HG02981 (cell line): ENCODE measurements at regions not wholly inside any gene's neighbourhood (a gene's known extent, or its start where the extent isn't known, plus 50 kb on each side); places are given as distances from the start of the nearest gene placed in this dataset.

Experiments
- ATAC-seq: cut with Tn5 transposase; IDR thresholded peaks from one replicate; pipeline ENCODE4 v1.9.1; 2021; ENCODE audit warnings: mild to moderate bottlenecking, moderate library complexity; ENCODE audit not compliant: unreplicated experiment

DNA sequence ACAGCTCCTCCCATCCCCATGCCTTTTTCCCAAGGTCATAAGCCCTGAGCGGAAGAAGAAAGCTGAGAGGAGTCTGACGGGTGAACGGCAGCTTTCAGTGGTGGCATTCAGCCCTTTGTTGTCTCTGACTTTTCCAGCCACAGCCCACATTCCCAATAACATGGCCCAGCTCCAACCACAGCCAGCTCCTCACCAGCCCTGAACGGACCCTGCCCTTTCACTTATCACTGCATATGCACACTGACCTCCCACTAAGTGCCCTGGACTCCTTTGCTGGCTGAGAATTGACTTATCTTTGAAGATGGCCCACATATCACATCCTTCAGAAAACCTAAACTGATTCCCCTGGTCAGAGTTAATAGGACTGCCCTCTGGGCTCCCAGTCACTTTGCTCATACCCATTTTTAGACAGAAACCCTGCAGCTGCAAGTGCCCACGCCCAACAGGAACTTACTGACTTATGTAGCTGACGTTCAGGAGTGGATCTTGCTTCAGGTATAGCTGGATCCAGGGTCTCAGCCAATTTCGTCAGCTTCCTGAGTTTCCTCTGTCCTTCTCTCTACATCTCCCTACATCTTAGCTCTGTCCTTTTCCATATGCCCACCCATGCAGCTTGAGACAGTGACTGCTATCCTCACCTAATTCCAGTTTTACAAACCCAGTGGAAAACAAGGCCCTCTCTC, 348.5 kb upstream of the PROK2 start:
- ATAC-seq: no peak

DNA sequence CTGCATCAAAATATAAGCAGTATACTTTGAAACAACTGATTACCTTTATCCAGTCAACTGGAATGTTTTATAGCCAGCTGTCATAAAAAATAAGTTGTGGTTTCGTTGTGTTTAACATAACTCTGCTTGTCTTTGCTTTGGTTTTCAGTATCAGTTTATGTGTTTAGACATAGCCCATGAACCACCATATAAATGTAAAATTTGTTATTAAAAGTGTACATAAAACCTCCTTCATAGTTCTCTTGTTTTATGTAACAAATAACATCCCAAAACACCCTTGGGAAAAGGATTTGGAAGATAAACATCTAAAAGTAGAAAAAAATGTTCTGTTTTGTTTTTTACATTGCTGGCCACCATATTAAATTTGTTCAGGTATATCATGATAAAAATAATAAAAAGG, 347.0 kb upstream of the PROK2 start:
- no peak for ATAC-seq

DNA sequence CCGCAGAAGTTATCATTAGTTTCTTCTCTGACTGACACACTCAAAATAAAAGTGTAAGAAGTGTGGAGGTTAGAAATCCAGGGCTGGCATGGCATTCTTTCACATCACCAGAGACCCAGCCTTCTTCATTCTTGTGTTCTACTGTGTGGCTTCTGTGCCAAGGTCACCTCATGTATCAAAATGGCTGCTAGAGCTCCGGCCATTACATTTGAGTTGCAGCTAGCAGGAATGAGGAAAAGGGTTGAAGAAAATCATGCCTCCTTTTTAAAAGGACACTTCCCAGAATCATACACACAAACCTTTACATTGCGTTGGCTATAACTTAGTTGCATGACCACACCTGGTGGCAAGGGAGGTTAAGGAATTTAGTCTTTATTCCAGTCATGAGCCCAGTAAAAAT, 345.6 kb upstream of the PROK2 start:
- no peak for ATAC-seq

DNA sequence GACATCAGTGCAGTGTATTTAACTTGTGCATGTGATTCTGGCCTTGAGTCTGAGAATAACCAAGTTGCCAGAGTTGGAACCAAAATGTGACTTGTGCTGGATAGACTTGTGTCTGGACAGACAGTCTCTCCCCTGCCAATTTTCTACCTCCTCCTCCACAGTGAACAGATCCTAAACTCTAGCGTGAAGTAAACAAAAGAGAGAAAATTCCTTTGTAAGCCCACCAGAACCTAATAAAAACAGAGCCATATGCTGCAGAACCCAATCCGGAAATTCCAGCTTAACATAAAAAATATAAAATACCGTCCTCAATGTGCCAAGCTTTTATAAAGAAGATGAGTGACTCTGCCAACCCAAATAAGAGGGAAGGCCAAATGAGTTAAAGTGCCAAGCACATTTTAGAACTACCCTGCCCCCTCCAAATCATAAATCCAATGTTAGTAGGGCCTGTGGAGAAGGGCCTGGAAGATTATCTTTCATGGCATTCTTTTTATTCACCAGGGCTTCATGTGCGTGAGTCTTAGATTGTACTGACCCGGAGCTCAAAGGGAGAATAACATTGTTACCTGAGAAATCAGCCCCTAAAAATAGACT, 344.6 kb upstream of the PROK2 start:
- no peak for ATAC-seq

DNA sequence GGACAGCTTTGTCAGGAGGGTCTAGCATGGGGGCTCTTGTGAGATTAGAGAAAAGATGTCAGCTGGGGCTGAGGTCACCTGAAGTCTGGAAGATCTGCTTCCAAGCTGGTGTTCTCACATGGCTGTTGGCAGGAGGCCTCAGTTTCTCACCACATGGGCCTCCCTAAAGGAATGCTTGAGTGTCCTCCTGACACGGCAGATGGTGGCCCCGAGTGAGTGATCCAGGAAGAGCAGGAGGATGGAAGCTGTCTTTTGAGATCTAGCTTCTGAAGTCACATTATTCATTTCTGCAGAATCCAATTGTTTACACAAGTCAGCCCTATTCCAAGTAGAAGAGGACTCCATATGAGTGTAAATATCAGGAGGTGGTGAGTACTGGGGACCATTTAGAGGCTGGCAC, 344.0 kb upstream of the PROK2 start:
- no peak for ATAC-seq

DNA sequence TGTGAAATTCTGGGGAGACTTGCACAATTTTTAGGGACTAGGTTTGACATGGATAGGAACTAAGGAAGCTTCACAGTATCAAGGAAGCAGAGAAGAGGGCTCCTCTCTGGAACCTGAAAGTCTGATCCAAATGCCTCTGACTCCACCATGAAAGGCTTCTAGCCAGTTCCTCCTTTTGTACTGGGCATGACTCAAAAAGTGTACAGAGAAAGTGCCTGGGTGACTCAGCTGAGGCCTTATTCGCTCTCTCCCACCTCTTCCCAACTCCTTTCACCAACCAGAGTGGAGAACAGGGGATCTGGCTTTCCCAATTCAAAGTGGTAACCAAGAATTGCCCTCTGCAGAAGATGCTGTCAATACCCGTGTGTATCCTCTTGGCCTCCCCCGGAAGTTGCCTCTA, 342.9 kb upstream of the PROK2 start:
- no peak for ATAC-seq

DNA sequence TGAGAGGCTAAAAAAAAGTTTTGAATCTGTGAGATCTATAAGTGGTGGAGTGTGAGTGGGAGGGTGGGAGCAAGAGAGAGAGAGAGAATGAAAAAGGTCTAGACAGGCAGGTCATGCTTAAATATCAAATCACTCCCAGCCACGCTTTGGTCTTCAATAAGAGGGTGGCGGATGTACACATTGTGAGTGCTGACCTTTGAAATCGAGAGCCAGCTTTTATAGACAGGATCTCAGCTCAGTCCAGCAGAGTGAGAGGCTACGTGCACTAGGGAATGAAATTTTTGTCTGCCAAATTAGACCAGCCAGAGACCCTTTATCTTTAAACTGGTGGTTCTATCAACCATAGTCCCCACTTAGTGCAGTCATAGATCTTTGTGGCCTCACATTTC, 342.3 kb upstream of the PROK2 start:
- no peak for ATAC-seq

DNA sequence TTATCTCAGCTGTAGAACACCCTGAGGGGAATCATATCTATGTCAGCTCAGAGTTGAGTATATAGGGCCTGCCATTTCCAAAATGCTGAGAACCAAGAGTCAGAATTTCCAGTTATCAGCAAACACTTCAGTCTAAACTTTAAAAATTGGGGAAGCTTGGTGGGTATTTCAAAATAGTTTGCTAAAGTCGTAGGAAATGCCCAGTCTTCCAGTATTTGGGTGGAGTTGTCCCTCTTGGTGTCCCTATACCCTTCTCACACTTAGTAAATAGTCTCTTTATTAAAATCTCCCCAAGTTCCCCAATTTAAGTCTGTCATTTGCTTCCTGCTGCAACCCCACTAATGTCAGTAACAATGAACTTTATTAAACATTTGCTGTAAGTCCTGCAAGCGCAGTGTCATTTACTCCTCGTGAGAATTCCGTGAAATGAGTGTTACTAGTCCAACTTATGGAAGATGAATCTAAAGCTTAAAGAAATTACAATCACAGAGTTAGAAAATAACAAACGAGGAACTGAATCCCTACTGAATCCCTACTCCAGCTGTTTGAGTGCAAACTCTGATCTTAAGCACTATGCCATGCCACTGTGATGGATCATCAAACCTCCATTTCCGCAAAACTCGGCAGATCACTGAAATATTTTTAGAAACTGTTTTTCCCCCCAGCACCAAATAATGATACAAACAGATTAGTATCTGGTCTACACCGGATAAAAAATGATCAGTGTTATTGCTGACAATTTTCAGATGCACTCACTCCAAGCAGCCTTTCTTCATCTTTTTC, 341.7 kb upstream of the PROK2 start:
- ATAC-seq: no peak

DNA sequence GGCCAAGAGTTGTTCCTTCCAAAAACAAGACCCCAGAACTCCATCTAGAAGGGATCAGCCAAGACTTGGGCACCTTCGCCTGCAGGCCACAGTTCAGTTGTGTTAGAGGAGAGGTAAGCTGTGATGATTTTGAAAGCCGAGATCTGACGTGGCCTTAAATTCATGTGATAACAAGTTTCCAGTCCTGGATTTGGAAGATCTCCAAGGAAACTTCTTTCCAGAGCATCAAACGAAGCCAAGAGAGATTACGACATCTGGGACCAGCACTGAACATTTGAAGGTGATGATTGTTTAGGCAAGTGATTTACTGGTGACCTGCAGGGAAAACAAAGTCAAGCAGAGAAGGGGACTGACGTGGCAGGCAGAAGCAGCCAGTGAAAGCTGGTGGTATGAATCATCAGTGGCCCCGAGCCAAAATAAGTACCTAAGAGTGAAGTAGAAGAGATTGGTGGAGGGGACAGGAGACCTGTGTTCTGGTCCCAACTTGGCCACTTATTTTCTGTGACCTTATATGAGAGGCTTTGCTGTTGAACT, 339.0 kb upstream of the PROK2 start:
- ATAC-seq: peak; percentile 59

DNA sequence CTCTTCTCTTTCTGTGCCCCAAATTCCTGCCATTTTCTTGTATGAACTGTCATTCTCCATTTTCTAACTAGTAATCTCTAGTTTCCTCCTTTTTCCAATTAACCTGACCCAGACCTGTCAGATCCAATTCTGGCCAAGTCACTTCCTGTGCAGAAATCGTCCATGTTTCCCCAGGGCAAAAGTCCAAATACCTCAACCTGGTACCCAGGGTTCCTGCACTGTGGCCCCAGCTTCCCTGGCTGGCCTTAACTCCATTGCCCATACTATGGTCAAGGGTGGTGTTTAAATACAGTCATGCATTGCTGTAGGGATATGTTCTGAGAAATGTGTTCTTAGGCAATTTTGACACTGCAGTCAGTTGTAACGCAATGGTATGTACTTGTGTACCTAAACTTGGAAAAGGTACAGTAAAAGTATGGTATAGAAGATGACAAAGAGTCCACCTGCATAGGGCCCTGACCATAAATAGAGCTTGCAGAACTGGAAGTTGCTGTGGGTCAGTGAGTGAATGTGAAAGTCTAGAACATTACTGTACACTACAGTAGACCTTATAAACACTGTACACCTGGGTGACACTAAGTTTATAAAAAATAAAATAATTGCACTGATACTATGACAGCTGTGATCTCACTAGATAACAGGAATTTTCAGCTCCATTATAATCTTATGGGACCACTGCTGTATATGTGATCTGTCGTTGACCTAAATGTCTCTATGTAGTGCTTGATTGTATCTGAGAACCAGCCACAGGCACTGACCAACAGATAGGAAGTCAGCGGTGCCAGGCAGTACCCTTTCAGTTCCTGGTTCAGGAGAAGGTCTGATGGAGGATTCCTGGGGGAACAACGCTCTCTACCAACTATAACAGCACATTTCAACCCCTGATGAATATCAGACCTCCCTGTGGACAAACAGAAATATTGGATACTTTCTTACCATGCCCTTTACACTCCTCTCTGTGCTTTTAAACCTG, 336.1 kb upstream of the PROK2 start:
- ATAC-seq: peak; percentile 64

DNA sequence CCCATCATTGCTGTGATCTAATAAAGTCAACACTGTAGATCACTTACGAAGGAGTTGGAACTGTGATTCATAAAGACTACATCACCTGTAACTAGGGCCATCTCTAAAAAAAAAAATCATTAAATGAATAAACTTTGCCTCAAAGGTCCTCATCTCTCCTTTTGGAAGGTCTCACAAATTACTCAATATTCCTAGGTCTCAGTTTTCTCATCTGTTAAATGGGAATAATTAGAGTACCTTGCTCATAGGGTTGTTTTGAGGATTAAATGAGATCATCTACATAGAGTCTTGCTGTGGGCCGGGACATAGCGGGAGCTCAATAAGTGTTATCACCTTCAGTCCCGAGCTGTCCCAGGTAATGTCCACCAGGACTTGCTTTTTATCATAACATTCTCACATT, 335.1 kb upstream of the PROK2 start:
- ATAC-seq: no peak

DNA sequence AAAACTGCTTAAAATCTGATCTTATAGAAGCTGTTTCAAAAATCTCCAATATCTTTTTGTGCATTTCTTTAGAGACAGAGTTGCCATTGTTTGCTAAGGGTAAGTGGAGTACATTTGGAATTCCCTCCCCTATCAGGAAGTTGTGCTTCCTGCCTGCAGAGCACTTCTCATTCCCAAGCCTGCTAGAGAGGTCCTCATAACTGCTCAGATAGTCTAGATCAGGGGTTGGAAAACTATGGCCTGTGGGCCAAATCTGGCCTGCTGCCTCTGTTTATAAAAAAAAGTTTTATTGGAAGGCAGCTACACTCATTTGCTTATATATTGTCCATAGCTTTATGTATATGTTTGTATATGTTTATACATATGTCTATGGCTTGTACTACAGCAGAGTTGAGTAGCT, 333.7 kb upstream of the PROK2 start:
- ATAC-seq: no peak

DNA sequence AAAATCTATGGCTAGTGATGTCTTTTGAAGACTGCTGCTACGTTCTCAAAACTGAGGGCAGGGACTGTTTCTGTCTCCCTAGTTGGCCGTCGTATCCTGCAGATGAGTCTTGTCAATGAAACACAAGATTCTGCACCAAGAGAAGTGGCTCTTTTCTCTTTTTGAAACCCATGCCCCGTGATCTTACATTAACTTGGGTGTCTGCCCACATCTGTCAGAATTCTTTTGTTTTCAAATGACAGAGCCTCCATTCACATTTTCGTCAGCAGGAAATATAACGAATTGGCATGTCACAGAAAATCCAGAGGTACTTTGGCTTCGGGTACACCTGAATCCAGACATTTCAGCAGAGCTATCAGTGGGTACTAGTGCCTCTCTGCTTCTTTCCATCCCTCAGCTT, 331.3 kb upstream of the PROK2 start:
- no peak for ATAC-seq

DNA sequence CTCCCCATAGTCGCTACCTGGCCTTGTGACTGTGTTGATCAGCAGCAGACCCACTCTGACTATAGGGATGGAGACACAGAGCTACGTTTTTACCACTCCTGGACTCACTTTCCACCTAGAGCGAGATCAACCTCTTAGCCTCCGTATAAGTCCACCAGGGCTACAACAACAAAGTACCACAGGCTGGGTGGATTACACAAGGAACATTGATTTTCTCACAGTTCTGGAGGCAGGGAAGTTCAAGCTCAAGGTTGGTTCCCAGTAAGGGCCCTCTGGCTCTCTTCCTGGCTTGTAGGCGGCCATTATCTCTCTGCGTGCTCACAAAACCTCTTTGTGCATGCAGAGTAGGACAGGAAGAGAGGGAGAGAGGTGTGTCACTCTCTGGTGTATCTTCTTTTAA, 330.4 kb upstream of the PROK2 start:
- ATAC-seq: no peak

DNA sequence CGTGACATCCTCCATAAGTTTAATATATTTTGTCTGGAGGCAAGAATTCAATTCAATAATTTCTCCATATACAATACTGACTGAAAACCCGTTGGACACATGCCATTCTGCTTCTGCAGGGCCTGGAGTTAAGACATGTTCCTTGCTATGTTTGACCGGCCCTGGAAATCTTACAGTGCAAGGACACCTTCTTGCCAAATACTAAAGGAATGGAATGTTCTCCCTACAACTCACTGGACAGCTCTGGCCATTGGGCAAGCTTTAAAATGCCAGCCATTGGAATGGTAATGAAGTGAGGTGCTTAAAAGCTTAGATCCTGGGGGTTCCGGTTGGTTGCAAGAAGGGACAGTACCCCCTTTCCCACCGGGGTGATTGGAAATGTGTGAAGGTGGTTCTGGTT, 329.8 kb upstream of the PROK2 start:
- ATAC-seq: no peak

DNA sequence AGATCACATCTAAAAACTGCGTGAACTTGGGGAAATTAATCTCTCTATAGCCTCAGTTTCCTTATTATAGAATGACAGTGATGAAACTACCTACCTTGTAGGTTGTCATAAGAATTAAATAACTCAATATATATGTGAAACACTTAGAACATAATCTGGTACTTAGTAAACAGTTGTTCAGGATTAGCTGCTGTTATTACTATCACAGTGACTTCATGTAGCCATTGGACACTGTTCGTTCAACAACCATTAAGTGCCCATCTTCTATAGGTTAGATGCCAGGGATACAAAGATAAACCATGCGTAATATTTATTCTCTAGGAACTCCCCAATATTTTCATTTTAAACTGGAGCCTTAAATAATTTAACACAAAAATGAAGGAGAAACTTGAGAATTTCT, 329.0 kb upstream of the PROK2 start:
- no peak for ATAC-seq

DNA sequence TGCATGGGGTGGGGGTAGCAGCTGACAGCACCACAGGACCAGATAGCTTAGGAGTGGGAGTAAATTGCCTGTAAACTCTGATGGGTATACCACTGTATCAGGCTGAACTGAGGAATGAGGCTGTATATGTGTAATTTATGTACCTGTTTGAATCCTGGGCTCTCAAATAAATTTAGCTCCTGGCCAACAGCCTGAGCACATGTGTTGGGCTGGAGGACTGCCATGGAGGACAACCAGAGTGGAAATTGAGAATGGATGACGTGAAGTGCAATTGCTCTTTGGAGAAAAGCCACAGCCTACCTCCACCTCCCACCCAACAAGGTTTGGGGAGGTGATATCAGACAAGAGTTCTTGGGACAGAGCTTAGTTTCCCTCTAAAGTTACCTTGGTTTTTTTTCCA, 328.6 kb upstream of the PROK2 start:
- no peak for ATAC-seq

DNA sequence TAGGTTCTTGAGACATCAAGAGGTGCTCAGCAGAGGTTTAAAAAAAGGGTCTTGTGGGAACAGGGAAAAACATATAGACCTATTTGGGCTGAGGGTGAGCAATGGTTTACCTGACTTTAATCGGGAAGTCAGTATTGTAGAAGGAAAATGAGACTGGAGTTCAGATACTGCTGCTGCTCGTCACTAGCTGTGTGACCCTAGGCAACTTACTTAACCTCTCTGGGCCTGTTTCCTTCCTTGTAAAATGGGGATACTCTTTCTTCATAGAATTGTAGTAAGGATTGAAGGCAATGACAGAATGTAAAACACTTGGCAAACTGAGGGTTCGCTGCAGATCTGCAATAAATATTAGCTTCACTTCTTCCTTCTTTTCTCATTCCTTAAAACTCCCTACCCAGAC, 327.5 kb upstream of the PROK2 start:
- no peak for ATAC-seq

DNA sequence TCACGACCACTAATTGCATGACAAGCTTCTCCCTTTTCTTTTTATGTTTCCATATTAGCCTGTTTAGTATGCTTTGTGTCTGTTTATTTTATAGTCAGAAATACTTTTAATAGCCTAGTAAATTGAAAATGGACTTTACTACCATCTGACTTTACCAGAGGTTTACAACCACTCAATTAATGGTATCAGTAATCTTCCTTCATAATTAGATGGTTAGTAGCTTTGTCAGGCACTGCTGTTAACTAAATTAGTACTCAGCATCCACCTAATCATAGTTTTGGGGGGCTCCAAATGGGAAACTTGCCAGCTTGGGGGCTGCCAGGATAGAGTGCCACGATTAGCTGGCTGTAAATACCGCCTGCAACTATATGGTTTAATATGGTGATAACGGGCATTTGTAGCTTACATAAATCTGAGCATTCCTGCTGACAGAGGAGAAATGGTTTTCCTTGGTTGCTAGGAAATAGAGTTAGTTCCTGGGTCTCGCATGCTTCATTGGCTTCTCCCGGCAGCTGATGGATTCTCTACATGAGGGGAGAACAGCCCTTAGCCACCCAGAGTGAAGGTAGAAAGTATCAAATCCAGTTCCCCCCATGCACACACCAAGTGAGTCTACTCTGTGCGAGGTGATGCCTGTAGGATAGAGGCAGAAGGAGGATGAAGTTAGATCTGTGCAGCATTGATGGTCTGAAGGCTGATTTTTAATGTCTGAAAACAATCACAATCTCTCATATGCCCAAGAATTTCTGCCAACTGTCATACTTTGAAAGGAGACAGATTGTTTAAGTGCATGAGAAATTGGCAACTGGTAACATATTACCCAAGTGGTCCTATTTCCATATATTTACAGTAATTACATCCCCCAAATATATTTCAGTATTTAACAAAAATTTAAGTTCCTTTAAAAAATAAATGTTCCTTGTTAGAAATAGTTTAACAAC, 326.6 kb upstream of the PROK2 start:
- no peak for ATAC-seq
